HG02870 (cell line): ENCODE measurements at regions not wholly inside any gene's neighbourhood (a gene's known extent, or its start where the extent isn't known, plus 50 kb on each side); places are given as distances from the start of the nearest gene placed in this dataset.
"Not testable (repeated sequence)": the region's sequence is repeated elsewhere in the genome, so short reads cannot be mapped to it uniquely, and the experiment has no call there.

ENCODE experiments used
- ATAC-seq: cut with Tn5 transposase; IDR thresholded peaks from one replicate; pipeline ENCODE4 v1.9.1; 2021; ENCODE audit warnings: mild to moderate bottlenecking, moderate library complexity; ENCODE audit not compliant: unreplicated experiment

DNA sequence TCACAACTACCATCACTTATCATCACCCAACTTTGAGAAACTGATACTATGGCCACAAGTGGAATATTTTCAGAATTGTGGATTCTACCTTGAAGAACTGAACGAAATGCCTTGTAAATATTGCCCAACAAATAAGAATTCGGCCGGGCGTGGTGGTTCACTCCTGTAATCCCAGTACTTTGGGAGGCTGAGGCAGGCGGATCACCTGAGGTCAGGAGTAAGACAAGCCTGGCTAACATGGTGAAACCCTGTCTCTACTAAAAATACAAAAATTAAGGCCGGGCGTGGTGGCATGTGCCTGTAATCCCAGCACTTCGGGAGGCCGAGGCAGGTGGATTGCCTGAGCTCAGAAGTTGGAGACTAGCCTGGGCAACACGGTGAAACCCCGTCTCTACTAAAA lies 862.7 kb downstream of the ZPLD1 start:
- ATAC-seq = not testable (repeated sequence)

DNA sequence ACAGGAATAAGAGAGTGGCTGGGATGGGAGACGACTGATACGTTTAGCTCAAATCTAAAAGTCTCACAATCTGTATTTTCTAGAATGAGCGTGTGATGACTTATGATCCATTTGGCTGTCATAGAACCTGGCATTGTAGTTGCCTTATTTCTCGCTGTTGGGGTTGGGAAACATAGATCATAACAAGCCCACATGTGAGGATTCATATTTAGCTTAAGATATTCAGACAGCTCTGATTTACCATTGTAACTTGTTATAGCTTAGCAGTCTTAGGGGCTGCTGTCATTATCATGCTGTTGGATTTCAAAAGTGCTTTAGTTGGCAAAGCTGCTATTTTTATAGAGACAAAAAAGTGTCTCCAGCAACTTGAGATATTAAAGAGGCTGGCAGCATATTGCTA lies 871.3 kb downstream of the ZPLD1 start:
- no peak for ATAC-seq

DNA sequence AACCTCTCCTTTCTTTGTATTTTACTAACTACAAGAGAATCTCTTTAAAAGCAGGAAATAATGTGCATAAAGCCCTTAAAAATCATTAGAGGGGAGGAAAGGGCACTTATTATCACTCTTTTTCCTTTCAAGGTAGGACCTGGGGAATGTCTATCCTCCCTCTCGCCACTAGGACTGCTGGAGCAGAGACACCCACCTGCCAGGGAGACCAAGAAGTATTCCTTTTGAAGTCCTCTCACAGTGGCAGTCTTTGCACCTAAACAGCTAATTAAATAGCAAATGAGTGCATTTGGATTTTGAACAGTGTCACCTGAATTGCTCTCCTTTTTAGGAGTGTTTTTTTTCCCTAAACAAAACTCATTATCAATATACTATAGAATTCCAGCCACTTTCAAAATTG lies 874.1 kb downstream of the ZPLD1 start:
- no peak for ATAC-seq

DNA sequence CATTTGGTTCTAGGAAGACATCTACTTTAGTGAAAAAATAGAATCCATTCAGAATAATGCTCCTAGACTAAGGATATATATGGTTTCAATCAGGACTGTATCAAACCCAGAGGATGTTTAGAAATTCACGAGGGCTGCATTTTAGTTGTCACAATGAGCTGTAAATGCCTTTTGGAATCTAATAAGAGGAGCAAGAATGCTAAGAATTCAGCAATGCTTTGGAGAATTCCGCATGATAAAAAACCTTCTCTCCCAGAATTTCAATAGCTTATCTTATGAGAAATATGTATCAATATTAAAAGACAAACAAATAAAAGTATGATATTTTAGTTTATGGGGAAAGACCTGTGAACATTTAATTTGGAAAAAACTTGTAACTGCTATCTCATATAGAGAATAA lies 885.1 kb downstream of the ZPLD1 start:
- no peak for ATAC-seq

DNA sequence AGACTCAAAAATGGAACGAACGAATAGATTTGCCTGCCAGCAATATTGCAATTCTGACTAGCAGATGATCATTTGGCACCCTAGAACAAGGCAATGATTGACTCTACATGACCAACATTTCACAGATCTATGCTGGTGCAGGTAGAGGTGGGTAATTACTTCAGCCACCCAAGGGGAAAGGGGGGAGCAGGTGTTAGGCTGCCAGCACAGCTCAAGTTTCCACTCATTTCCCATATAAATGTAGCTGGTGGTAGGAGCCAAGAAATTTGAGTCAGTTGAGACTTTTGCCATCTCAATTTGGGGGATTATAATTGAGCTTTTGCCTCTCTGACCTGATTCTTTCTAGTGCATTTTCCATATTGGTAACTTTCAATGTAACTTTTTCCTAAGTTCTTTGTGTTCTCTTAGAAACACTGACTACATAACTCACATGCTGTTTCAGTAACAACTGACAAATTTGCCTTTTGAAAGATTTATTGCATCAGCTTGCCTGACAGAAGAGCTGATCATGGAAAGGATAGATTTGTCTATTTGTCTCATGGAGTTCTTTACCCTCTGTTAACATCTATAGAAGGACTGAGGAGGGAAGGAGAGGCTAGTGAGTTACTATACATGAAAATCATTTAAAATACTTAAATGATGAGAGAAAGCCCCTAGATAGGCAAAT lies 902.5 kb downstream of the ZPLD1 start:
- no peak for ATAC-seq

DNA sequence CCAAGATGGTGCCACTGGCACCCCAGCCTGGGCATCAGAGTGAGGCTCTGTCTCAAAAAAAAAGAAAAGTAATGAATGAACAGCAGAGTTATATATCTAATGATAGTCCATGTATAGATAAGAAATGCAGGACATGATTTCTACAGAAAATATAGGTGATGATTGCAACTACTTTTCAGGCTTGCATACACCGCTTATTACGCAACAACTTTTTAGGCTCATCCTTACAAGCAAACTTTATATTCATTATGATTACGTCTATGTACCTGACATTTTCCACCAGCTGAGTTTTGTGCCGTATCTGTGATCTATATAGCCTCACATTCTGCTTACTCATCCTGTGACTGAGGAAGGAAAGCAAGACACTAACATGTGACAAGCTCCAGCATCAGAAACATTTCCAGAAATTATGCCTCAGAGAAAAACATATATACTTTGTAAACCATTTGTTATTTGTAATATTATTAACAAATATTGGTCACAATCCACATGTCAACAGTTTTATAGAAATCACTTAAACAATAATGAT lies 906.3 kb downstream of the ZPLD1 start:
- ATAC-seq = no peak

DNA sequence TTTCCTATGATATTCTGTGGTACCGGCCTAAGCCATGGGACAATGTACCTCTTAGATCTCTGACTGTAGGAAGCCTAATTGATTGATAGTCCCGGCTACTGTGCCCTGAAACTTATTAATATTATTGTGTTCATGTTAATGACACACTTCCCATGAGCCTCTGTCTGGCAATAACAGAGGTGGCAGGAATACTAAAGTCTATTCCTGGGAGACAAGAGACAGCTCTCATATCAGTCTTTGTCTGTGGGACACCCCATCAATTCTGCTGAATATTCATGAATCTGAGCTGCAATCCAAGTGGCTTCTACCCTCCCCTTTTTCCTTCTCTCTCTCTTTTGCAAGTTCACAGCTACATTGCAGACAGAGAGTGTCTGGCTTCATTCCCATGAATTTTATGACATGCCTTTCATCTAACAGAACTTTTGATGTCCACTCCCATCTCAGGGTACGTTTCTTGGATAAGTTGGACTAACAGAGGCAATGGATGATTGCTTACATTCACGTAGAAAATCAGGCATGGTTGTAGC lies 907.5 kb downstream of the ZPLD1 start:
- ATAC-seq = no peak

DNA sequence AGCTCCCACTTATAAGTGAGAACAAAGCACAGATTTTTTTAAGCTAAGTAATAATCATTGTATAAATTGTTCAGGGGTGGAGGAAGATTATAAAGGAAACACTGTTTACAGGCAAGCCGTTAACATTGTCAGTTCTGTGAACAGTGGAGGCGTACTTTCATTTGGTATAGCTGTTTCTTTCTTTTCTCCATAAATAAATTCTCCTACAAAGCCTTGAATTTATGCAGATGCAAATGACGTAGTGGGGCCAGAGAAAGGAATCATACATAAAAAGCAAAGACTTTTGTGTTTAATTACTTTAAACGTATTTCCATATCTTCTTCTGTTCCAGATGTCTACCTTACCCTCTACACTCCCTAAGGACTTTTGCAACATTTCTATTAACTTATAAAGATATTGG lies 914.9 kb downstream of the ZPLD1 start:
- no peak for ATAC-seq

DNA sequence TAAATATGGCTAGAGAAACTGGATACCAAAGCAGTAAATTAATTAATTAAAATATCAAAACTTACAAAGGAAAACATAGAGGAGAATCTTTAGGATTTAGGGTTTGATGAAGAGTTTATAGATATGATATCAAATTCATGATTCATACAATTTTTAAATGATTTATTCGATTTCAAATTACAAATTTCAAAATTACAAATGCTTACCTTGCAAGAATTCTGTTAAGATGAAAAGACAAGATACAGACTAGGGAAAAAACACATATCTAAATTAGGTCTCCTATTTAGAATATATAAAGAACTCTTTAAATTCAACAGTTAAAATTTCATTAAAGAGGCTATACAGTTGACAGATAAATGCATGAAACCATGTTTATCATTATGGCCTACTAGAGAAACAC lies 930.7 kb downstream of the ZPLD1 start:
- ATAC-seq = no peak

DNA sequence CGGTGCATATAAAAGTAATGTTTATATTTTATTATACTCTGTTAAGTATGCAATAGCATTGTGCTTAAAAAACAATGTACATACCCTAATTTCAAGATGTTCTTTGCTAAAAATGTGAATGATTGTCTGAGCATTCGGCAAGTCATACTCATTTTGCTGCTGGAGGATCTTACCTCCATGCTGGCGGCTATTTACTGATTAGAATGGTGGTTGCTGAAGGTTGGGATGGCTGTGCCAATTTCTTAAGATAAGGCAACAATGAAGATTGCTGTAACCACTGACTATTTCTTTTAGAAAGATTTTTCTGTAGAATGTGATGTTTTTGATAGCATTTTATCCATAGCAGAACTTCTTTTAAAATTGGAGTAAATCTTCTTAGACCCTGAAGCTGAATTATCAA lies 932.7 kb downstream of the ZPLD1 start:
- ATAC-seq = no peak

DNA sequence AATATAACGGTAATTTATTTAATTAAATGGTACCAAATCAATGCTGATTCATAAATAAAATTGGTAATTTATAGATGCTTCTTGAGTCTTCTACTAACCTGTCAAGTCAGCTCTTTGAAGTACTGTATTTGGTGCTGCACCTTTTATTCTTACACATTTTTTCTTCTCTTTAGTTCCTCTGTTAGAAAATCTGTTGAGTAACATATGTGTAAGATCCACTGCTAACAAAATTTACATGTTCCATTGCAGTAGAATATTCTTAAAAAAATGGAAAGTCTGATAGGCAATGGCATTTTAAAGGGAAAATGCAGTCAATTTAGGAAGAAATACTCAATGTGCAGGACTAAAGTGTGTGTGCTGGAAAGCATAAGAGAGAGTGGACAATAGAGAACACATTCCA lies 936.6 kb downstream of the ZPLD1 start:
- ATAC-seq = no peak

DNA sequence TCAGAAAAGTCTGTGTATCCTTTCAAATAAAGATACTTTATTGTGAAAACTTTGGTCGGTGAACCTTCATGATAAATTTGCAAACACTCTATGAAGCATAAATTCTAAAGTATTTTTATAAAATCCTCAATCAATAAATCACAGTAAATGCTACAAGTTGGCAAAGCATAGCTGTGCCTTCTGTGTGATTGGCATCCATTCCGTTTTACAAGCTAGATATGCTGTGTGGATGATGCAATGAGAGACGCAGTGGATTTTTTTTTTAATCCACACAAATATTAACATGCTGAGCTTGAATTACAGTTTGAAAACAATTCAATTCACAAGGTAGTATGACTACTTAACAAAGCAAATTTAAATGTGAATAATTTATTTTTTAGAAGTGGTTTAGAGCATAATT lies 937.2 kb downstream of the ZPLD1 start:
- no peak for ATAC-seq

DNA sequence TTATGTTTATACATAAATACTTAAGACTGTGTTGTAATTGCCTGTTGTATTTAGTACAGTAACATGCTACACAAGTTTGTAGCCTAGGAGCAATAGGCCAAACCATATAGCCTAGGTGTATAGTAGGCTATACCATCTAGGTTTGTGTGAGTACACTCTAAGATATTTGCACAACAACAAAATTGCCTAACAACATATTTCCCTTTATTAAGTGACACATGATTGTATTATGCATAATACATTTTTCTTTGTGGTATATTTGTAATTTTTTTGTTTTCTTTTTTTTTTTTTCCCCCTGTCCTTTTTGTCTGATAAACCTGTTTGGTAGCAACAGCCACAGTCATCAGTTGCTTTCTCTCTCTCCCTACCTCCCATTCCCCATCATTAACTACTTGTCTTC lies 945.6 kb downstream of the ZPLD1 start:
- no peak for ATAC-seq

DNA sequence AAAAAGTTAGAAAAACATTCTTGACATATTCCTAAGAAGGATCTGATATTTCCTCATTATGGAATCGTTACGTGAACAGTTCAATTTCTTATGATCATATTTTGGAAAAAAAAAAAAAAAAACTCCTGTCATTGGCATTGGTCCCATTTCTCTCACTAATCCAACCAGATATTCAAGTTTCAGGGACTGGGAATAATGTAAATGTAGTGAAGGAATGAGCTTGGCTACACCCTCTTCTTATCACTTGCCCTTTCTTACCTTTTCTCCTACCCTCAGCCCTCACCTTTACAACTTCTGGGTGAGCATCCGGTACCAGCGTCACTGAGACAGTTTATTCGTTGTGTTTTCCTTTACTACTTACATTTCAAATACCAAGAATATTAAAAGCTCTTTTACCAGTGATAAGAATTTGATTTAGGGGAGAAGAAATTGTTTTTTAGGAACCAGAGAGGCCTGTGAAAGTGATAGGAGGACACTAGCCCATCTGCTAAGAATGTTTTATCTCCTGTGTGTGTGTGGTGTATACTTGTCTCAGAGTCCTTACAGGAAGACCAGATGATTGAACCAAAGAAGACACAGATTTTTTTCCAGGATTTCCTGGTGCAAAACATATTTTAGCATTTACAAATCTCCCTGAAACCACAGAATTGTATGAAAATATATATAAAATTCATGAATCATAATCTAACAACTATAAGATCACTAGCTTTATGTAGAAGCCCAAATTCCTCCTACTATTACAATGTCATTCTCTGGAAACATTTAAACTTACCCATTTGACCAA lies 946.7 kb downstream of the ZPLD1 start:
- no peak for ATAC-seq

DNA sequence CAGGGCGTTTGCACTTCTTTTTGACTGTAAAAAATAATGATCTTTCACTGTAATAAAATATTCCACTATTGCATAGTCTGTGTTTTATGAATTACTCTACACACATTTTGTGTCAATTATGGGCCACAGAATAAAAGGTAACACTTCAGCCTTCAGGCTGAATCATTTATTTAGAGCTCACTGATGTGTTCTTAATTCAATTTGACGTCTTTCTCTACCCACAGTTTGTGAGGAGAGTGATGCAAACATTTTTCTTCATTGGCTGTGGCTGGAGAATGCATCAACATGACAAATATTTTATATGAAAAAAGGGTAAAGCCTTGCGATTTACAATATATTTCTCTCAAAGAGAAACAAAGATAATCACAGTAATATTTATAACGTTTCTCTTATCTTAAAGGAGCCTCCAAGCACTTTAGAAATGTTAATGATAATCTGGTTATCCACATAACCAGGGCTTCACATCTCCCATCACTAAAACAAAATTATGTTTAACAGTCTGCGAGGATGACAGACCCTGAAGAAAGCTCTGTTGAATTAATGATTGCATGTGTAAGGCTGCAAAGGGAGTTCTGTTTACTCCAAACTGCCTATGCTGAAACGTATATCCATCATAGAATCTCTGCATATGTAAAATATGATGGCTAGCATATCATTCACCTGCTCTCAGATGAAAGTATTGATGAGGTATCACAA lies 951.3 kb downstream of the ZPLD1 start:
- no peak for ATAC-seq

DNA sequence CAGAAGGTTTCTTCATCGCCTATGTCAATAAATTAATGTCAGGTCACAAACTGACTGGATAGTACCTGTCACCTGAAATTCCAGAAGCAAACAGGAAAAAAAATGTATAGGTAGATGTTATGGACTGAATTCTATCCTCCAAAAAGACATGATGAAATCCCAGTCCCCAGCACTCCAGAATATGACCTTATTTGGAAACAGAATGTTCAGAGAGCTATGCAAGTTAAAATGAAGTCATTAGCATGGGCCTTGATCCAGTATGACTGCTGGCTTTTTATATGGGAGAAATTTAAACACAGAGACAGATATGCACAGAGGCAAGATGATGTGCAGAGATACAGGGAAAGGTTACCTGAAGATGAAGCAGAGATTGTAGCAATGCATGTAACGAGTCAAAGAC lies 953.4 kb downstream of the ZPLD1 start:
- ATAC-seq = no peak

DNA sequence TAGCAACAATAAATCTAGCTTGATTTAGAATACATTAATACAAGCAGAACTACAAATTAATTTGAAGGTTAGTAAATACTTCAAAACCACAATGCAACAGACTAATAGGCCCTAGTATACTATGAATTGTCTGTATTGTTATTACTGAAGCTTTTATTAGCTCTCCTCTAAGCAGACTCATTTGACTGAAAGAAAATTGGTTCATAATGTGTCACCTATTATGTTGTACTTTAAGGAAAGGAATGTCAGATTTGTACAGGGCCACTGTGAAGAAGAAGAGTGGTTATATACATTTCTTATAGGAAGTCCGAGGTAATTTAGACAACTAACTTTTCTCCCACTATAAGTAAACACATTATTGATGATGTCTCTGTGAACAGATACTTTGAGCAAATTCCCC lies 954.5 kb downstream of the ZPLD1 start:
- no peak for ATAC-seq

DNA sequence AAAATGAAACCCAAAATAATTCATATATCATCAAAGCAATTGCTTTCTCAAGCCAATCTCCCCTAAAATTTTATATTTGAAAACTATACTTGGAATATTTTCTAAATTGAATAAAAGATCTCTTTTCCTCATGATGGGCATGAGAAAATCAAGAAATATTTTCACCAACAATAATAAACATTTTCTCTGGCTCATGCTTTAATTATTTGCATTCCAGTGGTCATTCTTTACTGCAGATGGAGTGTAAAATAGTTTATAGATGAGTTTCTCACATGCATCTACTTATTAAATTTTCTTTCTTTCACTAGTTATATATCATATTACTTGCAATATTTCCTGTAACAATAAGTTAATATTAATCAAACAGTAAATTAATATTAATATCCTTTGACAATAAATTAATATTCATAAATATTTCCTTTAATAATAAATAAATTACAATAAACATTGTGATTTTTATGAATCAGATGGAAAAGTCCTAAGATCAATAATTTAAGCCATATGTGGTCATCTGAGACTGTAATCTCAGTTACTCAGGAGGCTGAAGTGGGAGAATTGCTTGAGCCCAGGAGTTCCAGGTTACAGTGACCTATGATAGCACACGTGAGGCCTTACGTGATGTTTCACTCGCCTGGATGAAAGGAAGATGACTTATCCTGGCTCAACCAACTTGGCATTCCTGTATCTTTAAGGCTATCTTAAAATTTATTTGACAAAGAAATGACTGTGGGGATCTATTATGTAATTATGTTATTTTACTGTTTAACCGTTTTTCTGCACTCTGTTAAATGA lies 958.8 kb downstream of the ZPLD1 start:
- ATAC-seq = no peak

DNA sequence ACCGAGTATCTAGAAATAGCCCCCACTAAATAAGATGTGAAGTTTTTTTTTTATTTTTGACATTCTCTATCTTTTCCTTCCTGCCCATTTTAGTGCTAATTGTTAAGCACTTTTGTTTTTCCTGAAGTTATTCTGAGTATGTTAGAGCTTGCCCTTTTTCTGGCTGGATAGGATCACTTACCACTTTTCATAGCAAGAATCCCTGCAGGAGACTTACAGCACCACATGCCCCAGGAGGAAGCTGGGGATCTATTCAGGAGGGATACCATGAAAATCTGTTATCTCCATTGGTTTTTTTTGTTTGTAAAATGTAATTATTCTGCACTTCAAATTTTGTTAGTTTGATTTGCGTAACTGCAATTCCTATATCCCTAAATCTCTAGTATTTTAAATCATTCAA lies 968.4 kb downstream of the ZPLD1 start:
- no peak for ATAC-seq

DNA sequence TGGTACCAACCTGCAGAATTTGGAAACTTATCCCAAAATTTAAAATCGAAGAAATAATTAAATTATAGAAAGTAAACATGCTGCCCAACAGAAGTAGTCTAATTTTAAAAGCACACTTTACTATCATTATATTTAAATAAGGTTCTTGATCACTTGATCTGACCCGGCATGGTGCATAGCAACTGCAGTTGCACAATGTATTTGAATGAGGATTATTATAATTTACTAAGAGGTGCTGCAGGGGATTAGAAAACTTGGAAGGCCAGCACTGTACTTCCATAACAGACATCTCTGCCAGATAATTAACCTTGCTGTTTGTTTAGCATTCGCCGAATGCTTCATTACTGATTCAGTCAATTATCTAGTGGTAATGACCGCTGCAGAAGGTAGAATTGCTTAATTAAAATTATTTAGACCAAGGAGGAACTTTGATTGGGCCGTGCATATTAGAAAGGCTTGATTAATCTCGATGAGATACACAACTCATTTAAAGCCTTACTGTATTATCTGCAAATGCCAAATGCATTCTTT lies 971.6 kb downstream of the ZPLD1 start:
- no peak for ATAC-seq

DNA sequence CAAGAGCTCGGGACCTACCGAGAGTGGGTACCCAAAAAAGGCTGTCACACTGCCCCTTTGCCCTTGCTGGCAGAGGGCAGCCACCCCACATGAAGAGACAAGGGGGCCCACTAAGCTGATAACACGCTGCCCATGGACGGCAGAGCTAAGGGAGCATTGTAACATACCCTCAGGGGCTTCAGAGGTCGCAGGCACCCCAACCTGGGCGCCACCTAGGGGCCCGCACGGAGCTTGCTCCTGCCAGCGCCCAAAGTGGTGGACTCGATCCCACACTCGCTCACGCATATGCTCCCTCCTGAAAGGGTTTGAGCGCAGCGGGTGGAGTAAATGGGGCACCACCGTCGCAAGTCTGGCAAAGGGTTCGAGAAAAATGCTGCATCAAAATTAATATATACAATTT lies 975.4 kb downstream of the ZPLD1 start:
- ATAC-seq = no peak
